T-helper 2 cell treated with Interferon-gamma antibody and Interleukin-4, amounts not matched to agents 5 μg/mL and 100 μg/mL, for 36 hours (primary cell): ENCODE measurements at regions not wholly inside any gene's neighbourhood (a gene's known extent, or its start where the extent isn't known, plus 50 kb on each side); places are given as distances from the start of the nearest gene placed in this dataset.

Experiments
- DNase-seq: peaks from one replicate; pipeline ENCODE4 v3.0.0; 2021; ENCODE audit warnings: low spot score
- H3K27ac Mint-ChIP-seq: one replicate; pipeline ENCODE4 v1.8.0; 2021; ENCODE audit warnings: mild to moderate bottlenecking, mixed read lengths
- H3K27me3 Mint-ChIP-seq: one replicate; pipeline ENCODE4 v1.8.0; 2021; ENCODE audit warnings: low read depth, mixed read lengths
- H3K36me3 Mint-ChIP-seq: one replicate; pipeline ENCODE4 v1.8.0; 2021; ENCODE audit warnings: low read depth, mixed read lengths
- H3K4me1 Mint-ChIP-seq: one replicate; pipeline ENCODE4 v1.8.0; 2021; ENCODE audit warnings: low read depth, mixed read lengths
- H3K4me3 Mint-ChIP-seq: one replicate; pipeline ENCODE4 v1.8.0; 2022; ENCODE audit warnings: mild to moderate bottlenecking, moderate library complexity, mixed read lengths
- H3K9me3 Mint-ChIP-seq: one replicate; pipeline ENCODE4 v1.8.0; 2021; ENCODE audit warnings: mixed read lengths

DNA sequence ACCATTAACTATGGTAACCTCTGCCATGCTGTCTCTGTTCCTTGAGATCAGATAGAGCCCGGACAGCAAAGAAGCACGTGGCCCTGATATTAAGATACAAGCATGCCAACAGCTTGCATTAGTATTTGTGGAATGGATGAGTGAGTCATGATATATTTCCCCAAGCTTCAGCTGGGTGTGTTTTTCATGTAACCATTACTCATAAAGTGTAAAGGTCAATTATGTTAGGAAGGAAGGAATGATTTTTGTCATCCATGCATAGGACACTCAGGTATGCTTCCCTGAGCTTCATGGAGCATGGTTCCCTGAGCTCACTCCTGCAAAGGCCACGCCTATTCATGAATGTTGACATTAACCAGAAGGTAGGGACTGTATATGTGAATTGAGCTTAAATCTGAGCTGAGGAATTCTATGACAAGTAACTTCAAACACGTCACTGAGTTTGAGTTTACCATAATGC, 74.6 kb downstream of the ARL4C start:
- no peak for DNase-seq
- Mint-ChIP-seq H3K36me3 (peaks cover 10% of the 10 kb centered on the region), H3K9me3 (peaks cover 8% of the 10 kb centered on the region), H3K27me3 (no peaks in the 10 kb centered on the region), H3K27ac (peak overlapping the region; percentile 95), H3K4me3 (peak overlapping the region; percentile 72), H3K4me1 (peaks cover 66% of the 10 kb centered on the region)

DNA sequence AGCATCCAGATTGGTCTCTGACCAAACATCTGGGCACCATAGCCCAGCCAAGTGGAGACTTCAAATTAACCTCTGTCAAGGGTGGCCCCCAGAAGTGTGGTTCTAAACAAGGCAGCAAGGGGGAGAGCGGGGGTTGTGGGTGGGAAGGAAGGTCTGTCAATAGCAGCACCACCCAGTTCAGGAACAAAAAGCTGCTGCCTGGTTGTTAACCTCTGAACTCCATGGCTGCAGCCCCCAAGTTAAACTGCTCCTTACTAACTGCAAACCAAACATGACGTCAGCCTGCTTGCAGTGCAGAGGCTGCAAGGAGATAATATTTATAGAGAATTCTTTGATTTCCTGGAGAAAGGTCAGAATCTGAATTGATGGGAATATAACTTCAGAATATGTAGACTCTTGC, 76.5 kb downstream of the ARL4C start:
- Mint-ChIP-seq H3K4me3 (no peak overlapping the region), H3K27ac (no peak overlapping the region)
- DNase-seq, result no peak

DNA sequence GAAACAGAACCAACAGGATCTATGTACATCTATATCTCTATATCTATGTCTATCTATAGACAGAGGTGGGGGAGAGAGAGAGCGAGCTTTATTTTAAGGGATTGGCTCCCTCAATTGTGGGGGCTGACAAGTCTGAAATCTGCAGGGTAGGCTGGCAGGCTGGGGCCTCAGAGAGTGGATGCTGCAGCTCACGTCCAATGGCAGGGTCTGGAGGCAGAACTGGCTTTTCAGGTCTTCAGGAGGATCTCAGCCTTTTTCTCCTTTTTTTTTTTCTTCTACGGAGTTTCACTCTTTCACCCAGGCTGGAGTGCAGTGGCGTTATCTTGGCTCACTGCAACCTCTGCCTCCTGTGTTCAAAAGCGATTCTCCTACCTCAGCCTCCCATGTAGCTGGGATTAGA, 77.2 kb downstream of the ARL4C start:
- Mint-ChIP-seq H3K9me3 (peaks cover 8% of the 10 kb centered on the region), H3K4me3 (no peak overlapping the region), H3K4me1 (peaks cover 48% of the 10 kb centered on the region), H3K27me3 (no peaks in the 10 kb centered on the region), H3K27ac (no peak overlapping the region), H3K36me3 (peaks cover 7% of the 10 kb centered on the region)
- no peak for DNase-seq

More for the DNA sequence above, 76.5 kb downstream of the ARL4C start:
- Mint-ChIP-seq H3K9me3 (peaks cover 8% of the 10 kb centered on the region), H3K36me3 (peaks cover 7% of the 10 kb centered on the region), H3K27me3 (no peaks in the 10 kb centered on the region), H3K4me1 (peaks cover 51% of the 10 kb centered on the region)

DNA sequence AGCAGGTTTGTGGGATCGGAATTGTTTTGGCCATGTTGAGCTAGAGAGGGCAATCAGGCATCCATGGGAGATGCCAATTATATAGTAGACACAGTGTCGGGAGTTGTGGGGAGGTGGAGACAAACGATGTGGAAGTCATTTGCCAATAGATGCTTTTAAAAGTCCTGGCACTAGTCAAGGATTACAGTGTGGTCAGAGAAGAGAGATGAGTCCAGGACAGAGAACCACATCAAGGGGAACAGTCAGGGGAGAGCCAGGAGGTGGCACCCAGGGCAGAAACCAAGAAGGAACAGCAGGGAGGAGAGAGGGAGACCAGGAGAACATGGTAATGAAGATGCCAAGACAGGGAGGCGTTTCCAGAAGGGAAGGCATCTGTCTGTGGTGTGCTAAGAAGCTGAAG, 81.2 kb downstream of the ARL4C start:
- Mint-ChIP-seq H3K27me3 (no peaks in the 10 kb centered on the region), H3K9me3 (peaks cover 8% of the 10 kb centered on the region), H3K4me1 (peaks cover 32% of the 10 kb centered on the region), H3K36me3 (peaks cover 7% of the 10 kb centered on the region), H3K4me3 (no peak overlapping the region), H3K27ac (no peak overlapping the region)
- DNase-seq, result no peak

DNA sequence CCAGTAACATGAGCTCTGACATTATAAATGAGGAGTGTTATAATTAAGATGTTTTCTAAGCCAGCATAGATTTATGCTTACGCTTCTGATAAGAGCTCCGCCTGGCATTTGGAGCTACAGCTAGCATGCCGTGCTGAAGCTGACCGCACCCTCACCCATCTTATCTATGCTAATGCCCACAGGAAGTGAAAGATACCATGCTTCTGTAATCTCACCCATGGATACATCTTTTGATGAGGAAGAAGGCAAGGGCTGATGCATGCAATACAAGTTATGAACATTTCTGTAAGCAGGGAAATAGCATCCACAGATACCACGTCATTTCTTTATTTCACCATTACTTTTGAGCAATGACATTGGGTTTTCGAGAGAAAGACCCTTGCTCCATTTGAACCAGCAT, 82.3 kb downstream of the ARL4C start:
- Mint-ChIP-seq H3K27me3 (no peaks in the 10 kb centered on the region), H3K27ac (no peak overlapping the region), H3K4me1 (peaks cover 33% of the 10 kb centered on the region), H3K9me3 (peaks cover 8% of the 10 kb centered on the region), H3K36me3 (peaks cover 7% of the 10 kb centered on the region), H3K4me3 (no peak overlapping the region)
- no peak for DNase-seq

DNA sequence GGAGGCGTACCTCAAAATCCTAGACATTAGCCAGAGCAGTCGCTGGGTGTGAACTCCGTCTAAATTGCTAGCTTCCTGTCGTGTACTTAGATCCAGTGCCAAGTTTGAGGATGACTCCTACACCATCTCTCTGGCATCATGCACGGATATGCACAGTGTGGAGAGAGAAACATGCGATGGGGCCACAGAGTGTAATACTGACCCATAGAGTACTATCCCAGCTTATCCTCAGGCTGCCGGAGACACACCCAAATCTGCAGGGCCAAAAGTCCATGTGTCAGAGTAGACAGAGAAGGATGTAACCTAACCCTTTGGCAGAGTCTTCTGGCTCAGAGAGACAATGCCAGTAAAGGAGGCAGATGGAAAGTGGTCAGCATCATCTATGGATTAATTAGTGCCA, 84.2 kb downstream of the ARL4C start:
- Mint-ChIP-seq H3K36me3 (no peaks in the 10 kb centered on the region), H3K27ac (no peak overlapping the region), H3K4me3 (no peak overlapping the region), H3K27me3 (no peaks in the 10 kb centered on the region), H3K4me1 (peaks cover 29% of the 10 kb centered on the region), H3K9me3 (no peaks in the 10 kb centered on the region)
- DNase-seq, result no peak

DNA sequence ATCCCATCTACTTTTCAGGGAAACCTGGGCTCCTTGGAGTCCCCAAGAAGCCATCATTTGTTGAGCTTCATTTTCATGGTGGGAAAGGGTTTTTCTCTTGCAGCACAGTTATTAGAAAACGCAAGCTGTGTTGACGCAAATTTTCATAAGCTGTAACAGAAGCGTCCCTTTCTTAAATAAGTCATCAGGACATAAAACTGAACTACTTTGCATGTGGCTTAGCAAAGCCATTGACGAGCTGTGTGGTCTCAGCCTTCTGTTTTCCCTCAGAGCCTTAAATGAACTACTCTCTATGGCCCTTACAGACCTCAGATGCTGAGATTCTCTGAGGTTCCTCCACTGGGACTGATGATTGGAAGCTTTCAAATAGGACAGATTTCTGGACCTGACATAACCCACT, 85.1 kb downstream of the ARL4C start:
- Mint-ChIP-seq H3K27me3 (no peaks in the 10 kb centered on the region), H3K4me3 (no peak overlapping the region), H3K27ac (no peak overlapping the region), H3K9me3 (no peaks in the 10 kb centered on the region), H3K36me3 (no peaks in the 10 kb centered on the region), H3K4me1 (peaks cover 29% of the 10 kb centered on the region)
- DNase-seq, result no peak

DNA sequence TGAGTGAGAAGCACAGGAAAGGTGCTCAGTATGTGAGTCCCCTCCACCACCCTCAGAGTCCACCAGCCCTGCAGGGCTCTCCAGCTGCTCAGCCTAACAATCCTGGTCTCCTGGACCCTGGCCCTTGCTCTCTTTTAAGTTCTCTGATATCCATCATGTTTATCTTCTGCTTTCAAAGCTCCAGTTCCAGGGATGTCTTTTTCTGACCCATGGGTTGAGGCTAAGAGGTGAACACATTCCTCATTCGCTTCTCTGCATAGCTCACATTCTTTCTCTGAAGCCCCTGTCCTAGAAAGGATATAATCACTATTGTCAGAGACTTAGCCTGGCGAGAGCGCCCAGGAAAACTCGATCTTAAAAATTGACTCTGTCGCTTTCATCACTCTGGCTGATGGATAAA, 86.4 kb downstream of the ARL4C start:
- Mint-ChIP-seq H3K27me3 (no peaks in the 10 kb centered on the region), H3K36me3 (no peaks in the 10 kb centered on the region), H3K4me1 (peaks cover 35% of the 10 kb centered on the region), H3K27ac (no peak overlapping the region), H3K9me3 (no peaks in the 10 kb centered on the region), H3K4me3 (no peak overlapping the region)
- DNase-seq, result no peak

DNA sequence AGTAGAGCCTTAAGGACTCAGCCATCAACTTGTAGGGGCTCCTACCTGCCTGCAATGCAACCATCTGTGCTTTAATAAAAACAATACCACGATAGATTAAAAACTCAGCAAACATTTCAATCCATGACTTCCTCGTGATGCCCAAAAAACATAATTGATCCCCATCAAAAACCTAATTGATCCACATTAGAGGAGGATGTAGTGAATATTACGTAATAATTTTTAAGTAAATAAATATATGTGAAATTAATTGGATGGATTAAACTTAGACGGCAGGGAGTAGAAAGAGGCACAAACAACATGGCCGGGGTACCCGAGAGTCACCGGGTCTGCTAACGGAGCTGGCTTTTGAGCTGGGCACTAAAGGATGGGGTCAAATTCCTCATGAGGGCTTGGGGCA, 87.3 kb downstream of the ARL4C start:
- no peak overlapping the region for H3K4me3 Mint-ChIP-seq
- no peak for DNase-seq
- no peaks in the 10 kb centered on the region for H3K9me3 Mint-ChIP-seq
- H3K27ac Mint-ChIP-seq, result no peak overlapping the region
- peaks cover 34% of the 10 kb centered on the region for H3K4me1 Mint-ChIP-seq
- no peaks in the 10 kb centered on the region for H3K27me3 Mint-ChIP-seq
- H3K36me3 Mint-ChIP-seq, result no peaks in the 10 kb centered on the region

DNA sequence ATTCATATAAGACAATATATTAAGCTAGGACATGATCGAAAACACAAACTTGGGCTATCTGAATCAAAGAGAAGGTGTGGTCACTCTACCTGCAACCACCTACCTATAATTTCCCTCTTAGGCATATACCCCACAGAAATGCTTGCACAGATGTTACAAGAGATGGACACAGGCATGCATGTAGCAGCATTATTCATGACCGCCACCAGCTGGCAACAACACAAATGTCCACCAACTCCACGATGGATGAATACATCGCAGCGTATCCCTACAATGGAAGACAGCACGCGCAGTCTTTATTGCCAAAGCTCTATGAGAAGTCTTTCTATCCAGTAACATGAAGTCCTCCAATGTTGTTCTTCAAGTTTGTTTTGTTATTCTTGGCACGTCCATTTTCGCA, 90.8 kb downstream of the ARL4C start:
- H3K36me3 Mint-ChIP-seq, result no peaks in the 10 kb centered on the region
- peaks cover 2% of the 10 kb centered on the region for H3K9me3 Mint-ChIP-seq
- DNase-seq, result no peak
- H3K4me1 Mint-ChIP-seq, result peaks cover 43% of the 10 kb centered on the region
- no peaks in the 10 kb centered on the region for H3K27me3 Mint-ChIP-seq
- no peak overlapping the region for H3K4me3 Mint-ChIP-seq
- no peak overlapping the region for H3K27ac Mint-ChIP-seq

DNA sequence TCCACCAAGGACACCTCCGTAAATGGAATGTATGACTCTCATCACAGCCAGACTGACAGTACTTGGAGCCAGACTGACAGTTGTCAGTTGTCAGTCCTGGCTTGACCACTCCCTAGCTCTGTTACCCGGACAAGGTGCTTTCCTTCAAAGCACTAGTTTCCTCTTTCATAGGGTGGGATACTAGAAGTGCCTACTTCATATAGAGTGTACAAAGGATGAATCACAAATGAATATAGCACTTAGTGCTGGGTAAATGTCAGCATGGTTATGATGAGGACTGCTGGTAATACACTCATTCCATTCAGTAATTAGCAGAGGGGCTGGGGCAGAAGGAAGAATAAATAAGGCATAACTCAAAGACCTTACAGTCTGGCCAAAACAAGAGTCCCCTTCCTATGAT, 91.4 kb downstream of the ARL4C start:
- Mint-ChIP-seq H3K4me3 (no peak overlapping the region), H3K36me3 (no peaks in the 10 kb centered on the region), H3K27me3 (no peaks in the 10 kb centered on the region), H3K27ac (no peak overlapping the region), H3K9me3 (peaks cover 8% of the 10 kb centered on the region), H3K4me1 (peaks cover 45% of the 10 kb centered on the region)
- no peak for DNase-seq

DNA sequence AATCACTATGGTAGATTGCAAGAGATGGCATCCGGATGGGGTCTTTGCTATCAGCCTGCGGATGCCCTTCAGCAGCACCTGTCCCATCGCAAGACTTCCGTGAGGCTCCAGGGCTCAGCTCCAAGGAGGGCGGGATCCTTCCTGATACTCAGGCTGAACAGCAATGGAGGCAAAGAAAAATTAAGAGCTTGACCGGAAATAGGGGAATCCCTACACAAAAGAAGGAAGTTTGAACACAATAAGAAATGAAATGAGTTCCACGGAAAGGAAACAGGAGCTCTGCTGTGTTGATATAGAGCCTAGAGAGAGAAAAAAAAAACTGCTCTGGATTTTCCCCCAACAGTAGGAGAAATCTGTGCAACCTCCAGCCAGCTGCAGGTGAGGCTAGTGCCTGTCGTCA, 91.9 kb downstream of the ARL4C start:
- H3K27me3 Mint-ChIP-seq, result no peaks in the 10 kb centered on the region
- H3K27ac Mint-ChIP-seq, result no peak overlapping the region
- no peak for DNase-seq
- no peaks in the 10 kb centered on the region for H3K36me3 Mint-ChIP-seq
- H3K4me3 Mint-ChIP-seq, result no peak overlapping the region
- H3K9me3 Mint-ChIP-seq, result peaks cover 8% of the 10 kb centered on the region
- H3K4me1 Mint-ChIP-seq, result peaks cover 44% of the 10 kb centered on the region

DNA sequence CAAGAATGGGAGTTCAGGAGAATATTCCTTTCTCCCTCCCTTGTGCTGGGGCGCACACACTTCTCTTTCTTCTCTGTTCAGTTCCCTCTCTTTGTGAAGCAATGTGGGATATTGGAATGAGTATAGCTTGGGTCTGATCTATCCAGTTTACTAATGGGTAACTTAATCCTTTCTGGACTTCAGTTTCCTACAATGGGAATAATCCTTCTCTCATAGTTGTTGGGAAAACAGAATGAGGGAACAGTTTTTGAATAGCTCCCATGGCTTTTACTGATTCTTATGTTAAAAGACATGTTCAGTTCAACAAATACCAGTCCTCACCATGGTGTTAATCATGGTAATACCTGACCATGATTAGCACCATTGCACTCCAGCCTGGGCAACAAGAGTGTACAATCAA, 93.1 kb downstream of the ARL4C start:
- Mint-ChIP-seq H3K4me3 (no peak overlapping the region), H3K27ac (no peak overlapping the region), H3K9me3 (peaks cover 8% of the 10 kb centered on the region), H3K4me1 (peaks cover 53% of the 10 kb centered on the region), H3K27me3 (no peaks in the 10 kb centered on the region), H3K36me3 (no peaks in the 10 kb centered on the region)
- no peak for DNase-seq

DNA sequence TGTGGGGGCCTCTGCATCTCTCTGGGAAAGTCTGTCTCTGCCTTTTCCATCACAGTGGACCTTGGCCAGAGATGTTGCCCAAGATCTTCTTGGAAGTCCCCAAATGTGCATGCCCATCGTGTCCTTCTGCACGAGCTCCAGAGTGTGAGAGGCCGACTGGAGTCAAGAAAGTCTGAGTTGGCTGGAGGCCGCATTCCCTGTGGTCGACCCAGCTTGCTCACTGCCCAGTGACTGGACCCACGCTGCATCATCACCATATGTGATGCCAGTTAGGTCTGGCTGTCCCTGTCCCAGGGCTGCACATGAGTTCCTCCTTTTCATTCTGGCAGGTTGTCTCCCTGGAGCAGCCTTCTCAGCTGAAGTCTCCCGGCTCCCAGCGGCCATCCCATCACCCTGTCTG, 93.8 kb downstream of the ARL4C start:
- peaks cover 56% of the 10 kb centered on the region for H3K4me1 Mint-ChIP-seq
- no peak for DNase-seq
- H3K9me3 Mint-ChIP-seq, result peaks cover 8% of the 10 kb centered on the region
- H3K27ac Mint-ChIP-seq, result peak overlapping the region; percentile 78
- H3K4me3 Mint-ChIP-seq, result peak overlapping the region; percentile 19
- H3K36me3 Mint-ChIP-seq, result no peaks in the 10 kb centered on the region
- no peaks in the 10 kb centered on the region for H3K27me3 Mint-ChIP-seq

DNA sequence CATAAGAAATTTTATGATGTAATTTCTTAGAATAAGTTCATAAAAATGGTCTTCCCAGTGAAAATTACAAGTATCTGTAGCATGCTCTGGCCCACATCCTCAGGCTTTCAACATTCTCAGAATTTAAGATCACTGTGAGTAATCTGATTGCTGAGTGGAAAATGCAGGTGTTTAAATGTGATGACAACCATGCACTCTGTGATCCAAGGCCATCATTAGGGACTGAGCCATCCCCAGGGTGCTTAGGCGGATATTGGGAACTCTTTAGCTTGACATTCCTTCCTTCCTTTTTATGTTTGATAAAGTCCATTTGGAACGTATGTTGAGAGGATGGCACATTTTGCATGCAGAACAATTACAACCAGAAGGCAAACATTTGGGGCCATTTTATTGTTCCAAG, 95.5 kb downstream of the ARL4C start:
- H3K4me1 Mint-ChIP-seq, result peaks cover 56% of the 10 kb centered on the region
- DNase-seq, result no peak

More for the DNA sequence above, 95.5 kb downstream of the ARL4C start:
- Mint-ChIP-seq H3K27me3 (no peaks in the 10 kb centered on the region), H3K9me3 (peaks cover 8% of the 10 kb centered on the region), H3K4me3 (peak overlapping the region; percentile 17), H3K36me3 (no peaks in the 10 kb centered on the region), H3K27ac (peak overlapping the region; percentile 81)
